Retinal pigment epithelial cell (primary cell): ENCODE measurements at regions not wholly inside any gene's neighbourhood (a gene's known extent, or its start where the extent isn't known, plus 50 kb on each side); places are given as distances from the start of the nearest gene placed in this dataset.

Experiments used
- DNase-seq: peaks from one replicate; pipeline ENCODE4 v3.0.0-alpha.2; 2010; ENCODE audit warnings: low read depth
- H3K4me3 ChIP-seq: 2 replicates; pipeline ENCODE4 v1.5.1; 2011; ENCODE audit warnings: mild to moderate bottlenecking, low read length, control low read depth, moderate library complexity
- CTCF ChIP-seq: conservative IDR thresholded peaks from 2 replicates; pipeline ENCODE4 v1.5.1; 2011; ENCODE audit warnings: low read depth, low read length, control low read depth, inconsistent platforms

GRCh38 chr4:141898346-141898745, 262.0 kb downstream of the IL15 start:
- no peak overlapping the region for H3K4me3 ChIP-seq
- TF ChIP-seq CTCF: no peak
- DNase-seq: no peak

- DNase-seq: no peak
- H3K4me3 ChIP-seq: no peak overlapping the region
These were observed 262.7 kb downstream of the IL15 start for GRCh38 chr4:141899103-141899502.

GRCh38 chr4:141899541-141899940, 263.2 kb downstream of the IL15 start:
- no peak for DNase-seq
- no peak for TF ChIP-seq CTCF

More at GRCh38 chr4:141899103-141899502, 262.7 kb downstream of the IL15 start:
- TF ChIP-seq CTCF: no peak

GRCh38 chr4:141900856-141901255, 264.5 kb downstream of the IL15 start:
- H3K4me3 ChIP-seq: no peak overlapping the region
- no peak for TF ChIP-seq CTCF
- DNase-seq: no peak

More at GRCh38 chr4:141899541-141899940, 263.2 kb downstream of the IL15 start:
- no peak overlapping the region for H3K4me3 ChIP-seq

GRCh38 chr4:141905751-141906150, 269.4 kb downstream of the IL15 start:
- no peak overlapping the region for H3K4me3 ChIP-seq
- no peak for DNase-seq
- TF ChIP-seq CTCF: no peak

- no peak for TF ChIP-seq CTCF
- no peak overlapping the region for H3K4me3 ChIP-seq
- DNase-seq: no peak
These were observed 273.2 kb downstream of the IL15 start for GRCh38 chr4:141909541-141909940.

- H3K4me3 ChIP-seq: no peak overlapping the region
- TF ChIP-seq CTCF: no peak
- DNase-seq: no peak
These were observed 276.4 kb downstream of the IL15 start for GRCh38 chr4:141912831-141913230.
